Umbilical cord (tissue), 1 donor: ENCODE measurements at regions not wholly inside any gene's neighbourhood (a gene's known extent, or its start where the extent isn't known, plus 50 kb on each side); places are given as distances from the start of the nearest gene placed in this dataset.

Source experiments
- DNase-seq: peaks from one replicate; pipeline ENCODE4 v3.0.0-alpha.2; 2015; ENCODE audit warnings: low spot score

GRCh38 chr9:80025131-80025530, 453.4 kb downstream of the TLE4 start:
- no peak for DNase-seq

- DNase-seq, result no peak
Measured at GRCh38 chr9:80020530-80020929, 448.8 kb downstream of the TLE4 start.

- no peak for DNase-seq
Measured at GRCh38 chr9:80020056-80020455, 448.3 kb downstream of the TLE4 start.

- DNase-seq, result no peak
Measured at GRCh38 chr9:80013891-80014290, 442.1 kb downstream of the TLE4 start.

- no peak for DNase-seq
Measured at GRCh38 chr9:80012557-80013330, 441.0 kb downstream of the TLE4 start.

- no peak for DNase-seq
Measured at GRCh38 chr9:80009204-80009603, 437.4 kb downstream of the TLE4 start.

- DNase-seq, result peak; percentile 39
Measured at GRCh38 chr9:80004714-80005113, 432.9 kb downstream of the TLE4 start.

GRCh38 chr9:79990536-79990935, 418.8 kb downstream of the TLE4 start:
- no peak for DNase-seq

- DNase-seq, result no peak
Measured at GRCh38 chr9:79989079-79989478, 417.3 kb downstream of the TLE4 start.

- DNase-seq, result no peak
Measured at GRCh38 chr9:79988126-79988525, 416.4 kb downstream of the TLE4 start.

- DNase-seq, result no peak
Measured at GRCh38 chr9:79986437-79986836, 414.7 kb downstream of the TLE4 start.

GRCh38 chr9:79985772-79986171, 414.0 kb downstream of the TLE4 start:
- DNase-seq, result no peak

- no peak for DNase-seq
Measured at GRCh38 chr9:79985264-79985663, 413.5 kb downstream of the TLE4 start.

- DNase-seq, result no peak
Measured at GRCh38 chr9:79984429-79985067, 412.8 kb downstream of the TLE4 start.

- DNase-seq, result no peak
Measured at GRCh38 chr9:79980432-79980831, 408.7 kb downstream of the TLE4 start.

GRCh38 chr9:79977510-79978197, 405.9 kb downstream of the TLE4 start:
- no peak for DNase-seq

GRCh38 chr9:79977074-79977435, 405.3 kb downstream of the TLE4 start:
- no peak for DNase-seq

GRCh38 chr9:79976257-79977073, 404.7 kb downstream of the TLE4 start:
- no peak for DNase-seq

- no peak for DNase-seq
Measured at GRCh38 chr9:79975621-79976256, 404.0 kb downstream of the TLE4 start.

GRCh38 chr9:79974806-79975422, 403.1 kb downstream of the TLE4 start:
- DNase-seq, result no peak

GRCh38 chr9:79973627-79974026, 401.9 kb downstream of the TLE4 start:
- DNase-seq, result no peak
